GM12874 (cell line): ENCODE measurements at regions not wholly inside any gene's neighbourhood (a gene's known extent, or its start where the extent isn't known, plus 50 kb on each side); places are given as distances from the start of the nearest gene placed in this dataset.

ENCODE experiments used
- CTCF ChIP-seq: IDR thresholded peaks from 2 replicates; pipeline ENCODE4 v1.5.1; 2011; ENCODE audit warnings: low read depth, mild to moderate bottlenecking, control low read depth, low read length, moderate library complexity; ENCODE audit not compliant: insufficient read depth

GRCh38 chr5:101796427-101796826 lies 499.7 kb downstream of the SLCO4C1 start:
- no peak for TF ChIP-seq CTCF

GRCh38 chr5:101788797-101789196 lies 507.3 kb downstream of the SLCO4C1 start:
- TF ChIP-seq CTCF: no peak

- no peak for TF ChIP-seq CTCF
These were observed 511.0 kb downstream of the SLCO4C1 start for GRCh38 chr5:101785090-101785489.

- no peak for TF ChIP-seq CTCF
These were observed 512.7 kb downstream of the SLCO4C1 start for GRCh38 chr5:101783241-101784013.

GRCh38 chr5:101782352-101783103 lies 513.6 kb downstream of the SLCO4C1 start:
- no peak for TF ChIP-seq CTCF

GRCh38 chr5:101751105-101751504 lies 545.0 kb downstream of the SLCO4C1 start:
- no peak for TF ChIP-seq CTCF

- 0 out of 2 replicates have a peak, but pooled peaks have one; percentile 6 for TF ChIP-seq CTCF
These were observed 567.2 kb downstream of the SLCO4C1 start for GRCh38 chr5:101728933-101729332.
